ENCODE measurements at regions not wholly inside any gene's neighbourhood (a gene's known extent, or its start where the extent isn't known, plus 50 kb on each side); places are given as distances from the start of the nearest gene placed in this dataset.

GRCh38 chr15:38646716-38647115 is 82.1 kb upstream of the RASGRP1 start:
- DNase-seq (ENCODE audit: insufficient read length, low spot score): no peak
- no peak for FAIRE-seq

DNA sequence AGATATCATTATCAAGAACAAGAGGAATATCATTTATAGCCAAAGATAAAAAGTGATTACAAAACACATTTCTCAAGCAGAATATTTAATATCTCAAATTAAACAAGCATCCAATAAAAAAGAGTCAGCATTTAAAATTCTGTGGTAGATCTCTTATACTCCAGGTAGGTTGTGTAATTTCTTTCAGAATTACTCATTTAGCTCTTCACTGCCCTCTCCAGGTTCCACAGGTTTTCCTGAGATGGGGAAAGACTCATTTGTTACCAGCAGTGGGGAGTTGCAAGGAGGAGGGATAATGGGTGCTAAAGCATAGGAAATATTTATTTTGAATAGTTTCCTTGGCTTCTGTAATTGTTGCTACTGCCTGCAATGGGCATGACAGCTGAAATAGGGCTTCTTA is 83.1 kb upstream of the RASGRP1 start:
- FAIRE-seq: no peak
- no peak for DNase-seq (ENCODE audit: insufficient read length, low spot score)

DNA sequence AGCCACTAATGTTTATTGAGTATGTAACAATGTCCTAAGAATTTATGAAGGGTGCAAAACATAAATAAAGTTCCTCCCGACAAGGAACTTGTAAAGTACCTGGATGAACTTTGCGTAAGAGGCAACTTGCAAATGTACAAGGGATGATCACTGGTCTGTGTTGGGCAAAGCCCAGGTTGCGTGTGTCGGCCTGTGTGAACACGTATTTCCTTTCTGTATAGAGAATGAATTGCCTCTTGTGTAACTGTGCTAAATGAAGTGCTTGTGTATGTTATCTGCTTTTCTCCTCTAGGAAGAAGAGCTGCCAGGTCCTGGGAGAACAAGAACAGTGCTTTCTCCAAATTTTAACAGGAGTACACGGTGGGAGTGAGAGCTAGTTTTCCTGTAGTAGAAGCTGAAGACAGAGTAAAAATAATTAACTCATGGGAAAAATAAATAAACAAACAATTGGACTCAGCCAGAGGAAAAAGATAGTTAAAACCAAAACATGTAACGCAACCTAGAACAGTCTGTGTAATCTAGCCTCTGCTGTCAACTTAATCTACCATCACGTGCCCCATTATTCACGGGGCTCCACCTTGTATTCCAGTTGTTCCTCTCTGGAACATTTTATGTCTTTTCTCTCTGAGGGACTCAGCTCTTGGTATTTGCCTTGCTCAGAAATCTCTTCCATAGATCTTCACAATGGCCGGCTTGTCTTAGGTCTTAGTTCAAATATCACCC is 83.7 kb upstream of the RASGRP1 start:
- DNase-seq (ENCODE audit: insufficient read length, low spot score): no peak
- no peak for FAIRE-seq

GRCh38 chr15:38650384-38650783 is 85.8 kb upstream of the RASGRP1 start:
- FAIRE-seq (no peak), DNase-seq (ENCODE audit: insufficient read length, low spot score) (no peak)

GRCh38 chr15:38650936-38651327 is 86.3 kb upstream of the RASGRP1 start:
- FAIRE-seq (peak; percentile 83), DNase-seq (ENCODE audit: insufficient read length, low spot score) (no peak)

- FAIRE-seq (peak; percentile 96), DNase-seq (ENCODE audit: insufficient read length, low spot score) (no peak)
These were observed 86.9 kb upstream of the RASGRP1 start for GRCh38 chr15:38651328-38652038.

DNA sequence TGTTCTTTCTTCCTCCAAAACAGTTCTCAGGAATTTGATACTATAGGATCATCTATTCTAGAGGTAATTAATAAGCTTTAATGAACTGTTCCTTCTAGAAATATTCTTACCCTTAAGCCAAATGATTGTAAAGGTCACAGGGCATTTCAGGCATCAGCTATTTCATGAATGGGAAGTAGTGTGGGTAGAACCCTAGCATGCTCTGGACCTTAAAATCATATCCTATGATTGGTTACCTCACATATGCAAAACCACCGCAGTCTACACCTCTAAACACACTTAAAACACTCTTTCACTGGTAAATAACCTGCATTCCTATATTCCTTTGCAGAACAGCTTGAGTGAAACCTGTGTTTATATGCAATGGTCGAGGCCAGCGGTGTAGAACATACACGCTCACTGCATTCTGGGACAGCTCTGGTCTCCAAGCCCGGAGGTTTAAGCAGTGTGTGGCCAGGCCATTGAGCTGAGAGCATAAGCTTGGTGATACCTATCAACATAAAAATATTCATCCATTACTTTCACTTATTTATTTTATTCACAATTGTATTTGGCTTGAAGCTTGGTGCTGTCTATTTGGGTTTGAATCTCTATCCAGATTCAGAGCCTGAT is 87.7 kb upstream of the RASGRP1 start:
- DNase-seq (ENCODE audit: insufficient read length, low spot score): no peak
- FAIRE-seq: peak; percentile 8

DNA sequence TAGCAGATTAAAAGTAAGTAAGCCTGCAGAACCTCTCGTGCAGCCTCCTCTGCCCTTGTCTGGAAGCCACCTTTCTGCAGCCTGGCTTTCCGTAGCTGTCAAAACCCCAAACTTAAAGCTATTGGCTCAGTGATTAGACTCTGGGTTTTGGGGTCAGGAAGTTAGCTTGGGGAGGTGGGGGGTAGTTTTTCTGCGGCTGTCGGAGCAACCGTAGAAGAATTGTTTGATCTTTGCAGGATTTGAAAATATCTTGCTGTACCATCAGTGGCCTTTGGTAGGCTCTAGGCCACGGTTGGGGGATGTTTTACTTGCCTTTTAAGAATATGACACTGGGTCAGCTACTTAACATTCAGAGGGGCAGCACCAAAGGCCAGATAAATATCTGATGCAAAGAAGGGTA is 88.4 kb upstream of the RASGRP1 start:
- FAIRE-seq (no peak), DNase-seq (ENCODE audit: insufficient read length, low spot score) (no peak)

- no peak for DNase-seq (ENCODE audit: insufficient read length, low spot score)
- FAIRE-seq: no peak
These were observed 93.8 kb upstream of the RASGRP1 start for GRCh38 chr15:38658431-38658830.

DNA sequence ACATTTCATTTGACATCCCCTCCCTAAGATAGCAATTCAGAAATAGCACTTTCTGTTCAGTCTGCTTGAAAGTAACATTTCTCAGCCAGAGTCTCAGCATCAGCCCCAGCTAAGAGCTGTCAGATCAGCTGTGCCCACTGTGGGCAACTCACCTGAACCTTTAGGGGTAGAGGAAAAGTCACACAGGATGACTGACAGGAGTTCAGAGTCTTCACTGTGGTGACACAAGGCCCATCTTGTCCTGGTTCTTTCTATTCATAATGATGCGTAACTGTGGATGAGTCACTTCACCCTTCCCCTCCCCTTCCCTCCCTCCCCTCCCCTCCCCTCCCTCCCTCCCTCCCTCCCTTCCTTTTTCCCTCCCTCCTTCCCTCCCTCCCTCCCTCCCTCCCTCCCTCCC is 96.1 kb upstream of the RASGRP1 start:
- DNase-seq (ENCODE audit: insufficient read length, low spot score) (no peak), FAIRE-seq (peak; percentile 85)

DNA sequence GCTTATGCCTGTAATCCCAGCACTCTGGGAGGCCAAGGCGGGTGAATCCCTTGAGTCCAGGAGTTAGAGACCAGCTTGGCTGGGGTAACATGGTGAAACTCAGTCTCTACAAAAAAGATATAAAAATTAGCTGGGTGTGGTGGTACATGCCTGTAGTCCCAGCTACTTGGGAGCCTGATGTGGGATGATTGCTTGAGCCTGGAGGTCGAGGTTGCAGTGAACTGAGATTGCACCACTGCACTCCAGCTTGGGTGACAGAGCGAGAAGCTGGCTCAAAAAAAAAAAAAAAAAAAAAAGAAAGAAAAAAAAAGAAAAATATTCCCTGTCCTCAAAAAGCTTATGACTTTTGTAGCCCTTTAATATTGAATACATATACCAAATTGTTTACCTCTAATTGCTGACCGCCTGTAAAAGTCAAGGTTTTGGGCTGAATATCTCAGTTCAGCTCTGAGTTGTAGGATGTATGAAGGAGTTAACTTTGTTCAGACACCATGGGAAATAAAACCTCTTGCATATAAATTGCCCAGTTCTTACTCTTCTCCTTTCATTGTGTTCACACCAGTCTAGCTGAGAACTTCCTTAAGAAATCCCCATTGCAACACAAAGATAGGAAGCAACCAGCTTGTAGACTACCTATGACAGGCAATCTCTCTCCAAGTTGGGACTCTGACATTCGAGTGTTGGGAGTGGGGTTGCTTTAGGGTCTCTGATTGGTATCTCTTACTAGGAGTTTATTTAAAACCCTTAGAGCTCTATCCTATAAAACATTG is 97.6 kb upstream of the RASGRP1 start:
- DNase-seq (ENCODE audit: insufficient read length, low spot score) (no peak), FAIRE-seq (peak; percentile 80)

DNA sequence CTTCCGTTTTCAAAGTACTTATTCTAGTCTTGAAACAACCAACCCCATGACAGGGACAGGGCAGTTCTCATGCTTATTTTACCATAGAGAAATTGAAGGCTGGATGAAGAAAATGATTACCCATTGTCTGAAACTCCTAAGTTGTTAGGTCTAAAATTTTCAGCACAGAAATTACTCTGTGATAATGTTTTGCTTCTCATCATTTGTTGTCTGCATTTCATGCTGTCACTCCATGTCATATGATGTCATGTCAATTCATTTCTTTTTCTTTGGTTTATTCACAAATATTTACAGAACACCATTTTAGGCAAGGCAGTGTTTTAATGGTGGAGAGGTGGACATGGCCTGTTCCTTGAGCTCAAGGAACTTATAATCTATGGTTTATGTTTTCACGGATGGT is 98.2 kb upstream of the RASGRP1 start:
- FAIRE-seq: no peak

DNA sequence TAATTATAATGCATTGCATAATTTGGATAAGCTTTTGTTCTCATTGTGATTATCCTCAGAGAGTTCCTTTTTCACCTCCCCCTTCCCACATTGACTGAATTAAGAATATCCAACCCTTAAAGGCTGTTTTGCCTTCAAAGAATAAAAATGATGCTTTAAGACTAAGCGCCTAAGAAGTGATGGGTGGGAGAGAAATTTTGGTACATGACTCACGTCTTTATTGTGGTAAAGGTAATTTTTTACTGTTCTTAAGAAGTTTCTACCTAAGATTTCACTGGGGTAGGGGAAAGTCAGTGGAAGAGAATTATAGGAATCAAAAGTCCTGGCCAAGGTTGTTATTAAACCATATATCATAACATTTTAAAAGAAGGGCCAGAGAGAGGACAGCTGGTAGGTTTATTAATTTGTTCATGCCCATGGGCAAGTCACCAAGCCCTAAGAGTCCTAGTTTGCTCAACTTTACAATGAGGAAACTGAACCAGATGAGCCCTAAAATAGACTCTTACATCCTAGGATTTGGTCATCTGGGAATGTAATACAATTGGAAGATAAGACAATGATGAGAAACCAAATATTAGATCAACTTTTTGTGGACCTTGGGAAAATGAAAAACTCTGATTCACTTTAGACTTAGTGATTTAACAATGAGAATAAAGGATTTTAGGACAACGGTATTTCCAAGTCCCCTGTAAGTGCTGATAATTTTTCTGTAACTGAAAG is 101.1 kb upstream of the RASGRP1 start:
- no peak for DNase-seq (ENCODE audit: insufficient read length, low spot score)
- peak; percentile 88 for FAIRE-seq

More for the DNA sequence above, 98.2 kb upstream of the RASGRP1 start:
- no peak for DNase-seq (ENCODE audit: insufficient read length, low spot score)

DNA sequence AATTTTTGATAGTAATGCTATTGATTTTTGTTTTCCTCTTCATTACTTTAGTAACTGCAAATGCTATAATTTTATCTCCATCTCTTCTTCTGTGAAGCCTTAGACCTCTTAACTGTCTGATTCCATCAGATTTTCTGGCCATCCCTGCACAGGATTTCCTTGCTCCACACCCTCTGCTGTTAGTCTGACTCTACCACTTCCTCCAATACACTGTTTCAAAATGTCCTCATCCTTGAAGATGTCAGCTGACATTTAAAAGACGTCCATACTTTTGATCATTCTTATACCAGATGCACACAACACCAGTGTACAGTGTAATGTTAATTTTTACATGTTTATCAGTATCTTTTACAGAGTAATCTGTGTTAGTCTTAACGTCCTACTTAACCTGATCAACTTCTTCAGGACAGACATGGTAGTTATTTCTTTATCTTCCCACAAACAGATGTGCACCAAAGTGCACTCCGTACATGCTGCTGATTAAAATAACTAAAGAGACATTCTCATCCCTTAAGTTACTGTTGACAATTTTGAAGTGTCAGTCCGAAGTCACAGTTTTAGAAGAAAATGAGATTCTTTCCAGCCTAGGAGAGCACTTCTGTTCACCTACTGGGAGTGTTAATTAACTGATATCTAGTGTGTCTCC is 102.4 kb upstream of the RASGRP1 start:
- DNase-seq (ENCODE audit: insufficient read length, low spot score): no peak
- FAIRE-seq: peak; percentile 87

GRCh38 chr15:38667890-38668850 is 103.6 kb upstream of the RASGRP1 start:
- no peak for DNase-seq (ENCODE audit: insufficient read length, low spot score)
- FAIRE-seq: no peak

- DNase-seq (ENCODE audit: insufficient read length, low spot score) (no peak), FAIRE-seq (no peak)
These were observed 104.3 kb upstream of the RASGRP1 start for GRCh38 chr15:38668898-38669391.

GRCh38 chr15:38670128-38671005 is 105.8 kb upstream of the RASGRP1 start:
- DNase-seq (ENCODE audit: insufficient read length, low spot score) (no peak), FAIRE-seq (peak; percentile 8)

GRCh38 chr15:38671006-38671387 is 106.4 kb upstream of the RASGRP1 start:
- DNase-seq (ENCODE audit: insufficient read length, low spot score): no peak
- FAIRE-seq: no peak

Data from GM19239 (cell line).